Suprapubic skin (tissue), 4 donors: ENCODE measurements at regions not wholly inside any gene's neighbourhood (a gene's known extent, or its start where the extent isn't known, plus 50 kb on each side); places are given as distances from the start of the nearest gene placed in this dataset.

Source experiments
- DNase-seq, 2 donors: peaks; one replicate each; pipeline ENCODE4 v3.0.0-alpha.2; 2019; ENCODE audit warnings: low spot score in 2 of 2
- H3K27ac ChIP-seq: fragments of 200-600 bp; sonication (generic); one replicate; pipeline ENCODE4 v1.5.1; 2019
- H3K27me3 ChIP-seq: fragments of 200-600 bp; sonication (generic); one replicate; pipeline ENCODE4 v1.5.1; 2019
- H3K36me3 ChIP-seq: fragments of 200-600 bp; sonication (generic); one replicate; pipeline ENCODE4 v1.5.1; 2019
- H3K4me1 ChIP-seq: fragments of 200-600 bp; sonication (generic); one replicate; pipeline ENCODE4 v1.5.1; 2019
- H3K4me3 ChIP-seq: fragments of 200-600 bp; sonication (generic); one replicate; pipeline ENCODE4 v1.5.1; 2019; ENCODE audit warnings: mild to moderate bottlenecking
- H3K9me3 ChIP-seq: fragments of 200-600 bp; sonication (generic); one replicate; pipeline ENCODE4 v1.5.1; 2019
- EP300 ChIP-seq: sonication (generic); formaldehyde crosslinking; IDR thresholded peaks from one replicate; pipeline ENCODE4 v1.6.1; 2017; ENCODE audit warnings: antibody characterized with exemption
- POLR2A ChIP-seq, 2 donors: fragments of 450-650 bp; IDR thresholded peaks; one replicate each; pipeline ENCODE4 v1.6.1; 2017; ENCODE audit warnings: antibody characterized with exemption in 2 of 2, mild to moderate bottlenecking in 2 of 2, moderate library complexity in 2 of 2
- POLR2AphosphoS5 ChIP-seq, 3 donors: sonication (generic); formaldehyde crosslinking; IDR thresholded peaks; one replicate each; pipeline ENCODE4 v1.6.1; 2017; ENCODE audit warnings: antibody characterized with exemption in 3 of 3
- WGBS: methylation state at CpG from one replicate; pipeline ENCODE4 v1.1.5; 2018; 5-methylcytosine and 5-hydroxymethylcytosine counted together
- TF ChIP-seq, protein P1 (sequence below), 2 donors: fragments of 200-600 bp in 1 of 2; fragments of 450-650 bp in 1 of 2; sonication (generic) in 1 of 2; IDR thresholded peaks; one replicate each; pipeline ENCODE4 v1.5.1; 2016 to 2019; ENCODE audit warnings: antibody characterized with exemption in 2 of 2, mild to moderate bottlenecking in 1 of 2, moderate library complexity in 1 of 2

DNA sequence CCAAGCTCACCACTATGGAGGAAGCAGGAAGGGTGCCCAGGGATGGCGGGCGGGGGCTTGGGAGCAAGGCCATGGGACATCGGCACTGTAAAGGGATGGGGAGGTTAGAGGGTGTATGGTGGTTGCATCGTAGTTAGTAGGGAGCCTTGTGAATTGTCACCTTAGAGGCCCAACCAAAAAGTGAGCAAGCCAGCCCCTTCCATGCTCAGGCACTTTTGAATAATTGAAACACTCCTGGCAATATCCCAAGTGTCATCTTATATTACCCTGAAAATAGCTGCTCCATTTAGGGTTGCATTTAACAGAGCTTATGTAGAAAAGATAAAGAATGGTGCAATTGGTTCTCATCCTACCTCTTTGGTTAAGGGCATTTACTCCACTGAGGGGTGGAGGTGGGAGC is 169.2 kb downstream of the SAMD5 start:
- 71% methylated on average over 4 of the region's 4 CpGs for WGBS
- Histone ChIP-seq H3K4me3 (no peak overlapping the region), H3K27me3 (no peaks in the 10 kb centered on the region), H3K27ac (no peak overlapping the region), H3K4me1 (no peaks in the 10 kb centered on the region), H3K36me3 (no peaks in the 10 kb centered on the region), H3K9me3 (no peaks in the 10 kb centered on the region)
- no peak for DNase-seq
- TF ChIP-seq, protein P1, sequence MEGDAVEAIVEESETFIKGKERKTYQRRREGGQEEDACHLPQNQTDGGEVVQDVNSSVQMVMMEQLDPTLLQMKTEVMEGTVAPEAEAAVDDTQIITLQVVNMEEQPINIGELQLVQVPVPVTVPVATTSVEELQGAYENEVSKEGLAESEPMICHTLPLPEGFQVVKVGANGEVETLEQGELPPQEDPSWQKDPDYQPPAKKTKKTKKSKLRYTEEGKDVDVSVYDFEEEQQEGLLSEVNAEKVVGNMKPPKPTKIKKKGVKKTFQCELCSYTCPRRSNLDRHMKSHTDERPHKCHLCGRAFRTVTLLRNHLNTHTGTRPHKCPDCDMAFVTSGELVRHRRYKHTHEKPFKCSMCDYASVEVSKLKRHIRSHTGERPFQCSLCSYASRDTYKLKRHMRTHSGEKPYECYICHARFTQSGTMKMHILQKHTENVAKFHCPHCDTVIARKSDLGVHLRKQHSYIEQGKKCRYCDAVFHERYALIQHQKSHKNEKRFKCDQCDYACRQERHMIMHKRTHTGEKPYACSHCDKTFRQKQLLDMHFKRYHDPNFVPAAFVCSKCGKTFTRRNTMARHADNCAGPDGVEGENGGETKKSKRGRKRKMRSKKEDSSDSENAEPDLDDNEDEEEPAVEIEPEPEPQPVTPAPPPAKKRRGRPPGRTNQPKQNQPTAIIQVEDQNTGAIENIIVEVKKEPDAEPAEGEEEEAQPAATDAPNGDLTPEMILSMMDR (IDR thresholded peaks at IDR 0.05): no peak
- no peak for TF ChIP-seq EP300
- TF ChIP-seq POLR2A (IDR thresholded peaks at IDR 0.05): no peak
- TF ChIP-seq POLR2AphosphoS5 (IDR thresholded peaks at IDR 0.05): no peak

DNA sequence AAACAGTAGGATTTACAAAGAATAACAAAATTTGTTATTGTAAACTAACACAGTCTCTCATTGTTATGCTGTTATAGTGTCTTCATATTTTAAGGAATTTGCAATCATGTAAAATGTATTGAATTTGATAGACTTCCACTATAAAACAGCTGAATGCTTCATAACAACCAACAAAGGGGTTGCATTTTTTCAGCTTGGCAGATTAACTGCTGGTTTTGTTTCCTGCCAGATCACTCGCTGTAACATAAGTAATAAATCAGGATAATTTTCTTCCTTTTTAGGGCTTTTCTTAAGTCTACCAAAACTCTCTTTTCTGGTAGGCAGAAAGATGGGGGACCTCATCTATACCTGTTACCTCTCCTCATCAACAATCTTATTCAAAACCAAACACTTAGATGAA is 169.8 kb downstream of the SAMD5 start:
- TF ChIP-seq, protein P1 (IDR thresholded peaks at IDR 0.05): no peak
- TF ChIP-seq EP300: no peak
- no peak for TF ChIP-seq POLR2A (IDR thresholded peaks at IDR 0.05)
- TF ChIP-seq POLR2AphosphoS5 (IDR thresholded peaks at IDR 0.05): no peak
- Histone ChIP-seq H3K4me1 (no peaks in the 10 kb centered on the region), H3K4me3 (no peak overlapping the region), H3K9me3 (no peaks in the 10 kb centered on the region), H3K36me3 (no peaks in the 10 kb centered on the region), H3K27me3 (no peaks in the 10 kb centered on the region), H3K27ac (no peak overlapping the region)
- 36% methylated on average over 1 of the region's 1 CpG for WGBS
- no peak for DNase-seq

DNA sequence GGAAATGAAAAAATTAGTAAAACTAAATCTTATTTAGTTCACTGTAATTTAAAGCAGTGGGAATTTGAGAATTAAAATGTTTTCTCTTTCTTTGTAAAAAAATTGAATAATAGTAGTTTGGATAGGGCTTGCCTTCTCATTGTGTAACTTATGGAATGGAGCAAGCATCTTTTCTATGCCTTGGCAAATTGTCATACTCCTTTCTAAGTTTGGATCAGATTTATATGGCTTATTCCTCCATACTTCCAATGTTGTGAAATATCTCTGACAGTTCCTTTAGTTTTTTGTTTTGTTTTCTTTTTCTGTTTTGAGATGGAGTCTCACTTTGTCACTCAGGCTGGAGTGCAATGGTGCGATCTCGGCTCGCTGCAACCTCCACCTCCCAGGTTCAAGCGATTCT is 176.4 kb downstream of the SAMD5 start:
- no peak overlapping the region for H3K27ac ChIP-seq
- H3K4me1 ChIP-seq: no peaks in the 10 kb centered on the region
- no peaks in the 10 kb centered on the region for H3K36me3 ChIP-seq
- H3K9me3 ChIP-seq: no peaks in the 10 kb centered on the region
- TF ChIP-seq POLR2A (IDR thresholded peaks at IDR 0.05): no peak
- TF ChIP-seq, protein P1 (IDR thresholded peaks at IDR 0.05): no peak
- no peak for TF ChIP-seq EP300
- TF ChIP-seq POLR2AphosphoS5 (IDR thresholded peaks at IDR 0.05): no peak
- H3K27me3 ChIP-seq: no peaks in the 10 kb centered on the region
- WGBS: 94% methylated on average over 4 of the region's 4 CpGs
- H3K4me3 ChIP-seq: no peak overlapping the region
- no peak for DNase-seq

DNA sequence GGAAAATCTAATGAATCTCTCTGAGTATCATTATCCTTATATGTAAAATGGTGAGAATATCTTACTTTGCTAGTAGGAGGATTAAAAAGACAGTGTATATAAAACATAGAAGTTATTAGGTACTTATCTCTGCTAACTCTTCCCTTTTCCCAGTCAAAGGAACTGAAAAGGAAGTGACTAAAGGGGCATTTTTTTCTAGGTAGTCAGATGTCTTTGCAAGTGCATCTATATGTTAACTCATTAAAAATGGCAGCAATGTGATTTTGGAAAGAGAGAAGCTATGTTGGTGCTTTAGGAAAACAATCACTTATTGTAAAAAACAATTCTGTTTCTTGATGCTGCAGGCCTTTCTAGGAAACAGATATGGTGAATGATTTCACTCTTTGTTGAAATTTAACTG is 180.9 kb downstream of the SAMD5 start:
- TF ChIP-seq, protein P1 (IDR thresholded peaks at IDR 0.05): no peak
- TF ChIP-seq POLR2A (IDR thresholded peaks at IDR 0.05): no peak
- TF ChIP-seq EP300: no peak
- no peak for TF ChIP-seq POLR2AphosphoS5 (IDR thresholded peaks at IDR 0.05)
- H3K4me1 ChIP-seq: no peaks in the 10 kb centered on the region
- no peak overlapping the region for H3K27ac ChIP-seq
- no peaks in the 10 kb centered on the region for H3K36me3 ChIP-seq
- no peaks in the 10 kb centered on the region for H3K9me3 ChIP-seq
- H3K27me3 ChIP-seq: no peaks in the 10 kb centered on the region
- DNase-seq: no peak
- H3K4me3 ChIP-seq: no peak overlapping the region

- 33% methylated on average over 2 of the region's 2 CpGs for WGBS
- no peak overlapping the region for H3K4me3 ChIP-seq
- DNase-seq: no peak
- H3K36me3 ChIP-seq: no peaks in the 10 kb centered on the region
- H3K27me3 ChIP-seq: no peaks in the 10 kb centered on the region
- no peaks in the 10 kb centered on the region for H3K9me3 ChIP-seq
- H3K4me1 ChIP-seq: no peaks in the 10 kb centered on the region
- TF ChIP-seq, protein P1 (IDR thresholded peaks at IDR 0.05): no peak
- no peak for TF ChIP-seq EP300
- no peak overlapping the region for H3K27ac ChIP-seq
Measured at GRCh38 chr6:147691446-147691845, 183.0 kb downstream of the SAMD5 start.
